WTC11 (cell line): ENCODE measurements at regions not wholly inside any gene's neighbourhood (a gene's known extent, or its start where the extent isn't known, plus 50 kb on each side); places are given as distances from the start of the nearest gene placed in this dataset.
A peak's percentile ranks its signal among the peaks of the same experiment; 100 is the strongest.

Experiments
- ATAC-seq: fragments of 200-7000 bp; cut with Tn5 transposase; 2 replicates; pipeline ENCODE4 v1.10.0; 2021; ENCODE audit warnings: mild to moderate bottlenecking, moderate library complexity
- CTCF ChIA-PET: fragments of 300-600 bp; sonication (Branson Sonifier 250); formaldehyde crosslinking; loops from one replicate; lab custom pipeline; 2021; ENCODE audit warnings: antibody characterized with exemption; lab: Charles Lee
- POLR2A ChIA-PET: fragments of 350-600 bp; sonication (Branson Sonifier 250); formaldehyde crosslinking; loops from one replicate; lab custom pipeline; 2021; ENCODE audit warnings: antibody characterized with exemption; lab: Charles Lee
- DNase-seq: peaks from one replicate; pipeline ENCODE4 v3.0.0; 2021; ENCODE audit warnings: low spot score
- H3K27ac Mint-ChIP-seq: 2 replicates; pipeline ENCODE4 v1.8.0; 2021; ENCODE audit warnings: mixed read lengths
- H3K27me3 Mint-ChIP-seq: 2 replicates; pipeline ENCODE4 v1.8.0; 2021; ENCODE audit warnings: low read depth, mild to moderate bottlenecking, moderate library complexity, mixed read lengths
- H3K36me3 Mint-ChIP-seq: 2 replicates; pipeline ENCODE4 v1.8.0; 2021; ENCODE audit warnings: mixed read lengths
- H3K4me1 Mint-ChIP-seq: 2 replicates; pipeline ENCODE4 v1.8.0; 2022; ENCODE audit warnings: mixed read lengths
- H3K4me3 Mint-ChIP-seq: 2 replicates; pipeline ENCODE4 v1.8.0; 2021; ENCODE audit warnings: mild to moderate bottlenecking, moderate library complexity, mixed read lengths
- H3K9me3 Mint-ChIP-seq: 2 replicates; pipeline ENCODE4 v1.8.0; 2021; ENCODE audit warnings: mixed read lengths
- CBFB ChIP-seq: sonication (generic); formaldehyde crosslinking; IDR thresholded peaks from 2 replicates; pipeline ENCODE4 v1.8.1; 2022; ENCODE audit warnings: mild to moderate bottlenecking, low read depth, missing genetic modification reagents
- ELF4 ChIP-seq: sonication (generic); formaldehyde crosslinking; IDR thresholded peaks from 2 replicates; pipeline ENCODE4 v1.8.1; 2022; ENCODE audit warnings: low read depth, mild to moderate bottlenecking, moderate library complexity, missing genetic modification reagents
- GTF2I ChIP-seq: fragments of 250-450 bp; sonication (Bioruptor Pico); conservative IDR thresholded peaks from 2 replicates; pipeline ENCODE4 v1.4.0; 2021; ENCODE audit warnings: mild to moderate bottlenecking
- HMGA2 ChIP-seq: fragments of 250-450 bp; sonication (Bioruptor Pico); IDR thresholded peaks from 2 replicates; pipeline ENCODE4 v1.4.0; 2021; ENCODE audit warnings: mild to moderate bottlenecking, moderate library complexity
- JUN ChIP-seq: sonication (generic); formaldehyde crosslinking; IDR thresholded peaks from 2 replicates; pipeline ENCODE4 v1.8.0; 2023; ENCODE audit warnings: mild to moderate bottlenecking, missing genetic modification reagents
- KAT7 ChIP-seq: sonication (generic); formaldehyde crosslinking; IDR thresholded peaks from 2 replicates; pipeline ENCODE4 v1.8.1; 2023; ENCODE audit warnings: missing genetic modification reagents, mild to moderate bottlenecking, borderline replicate concordance
- NFE2L1 ChIP-seq: sonication (generic); formaldehyde crosslinking; IDR thresholded peaks from 2 replicates; pipeline ENCODE4 v1.8.1; 2023; ENCODE audit warnings: missing genetic modification reagents
- OVOL2 ChIP-seq: fragments of 250-450 bp; sonication (Bioruptor Pico); IDR thresholded peaks from 2 replicates; pipeline ENCODE4 v1.9.0; 2021; ENCODE audit warnings: mild to moderate bottlenecking, borderline replicate concordance
- PRRX2 ChIP-seq: fragments of 250-450 bp; sonication (Bioruptor Pico); IDR thresholded peaks from 2 replicates; pipeline ENCODE4 v1.8.0; 2021; ENCODE audit warnings: mild to moderate bottlenecking
- SOX15 ChIP-seq: fragments of 250-450 bp; sonication (Bioruptor Pico); IDR thresholded peaks from 2 replicates; pipeline ENCODE4 v1.9.0; 2021; ENCODE audit warnings: mild to moderate bottlenecking
- SP1 ChIP-seq: sonication (generic); formaldehyde crosslinking; conservative IDR thresholded peaks from 2 replicates; pipeline ENCODE4 v1.8.1; 2022; ENCODE audit warnings: missing genetic modification reagents
- ZBTB21 ChIP-seq: sonication (generic); formaldehyde crosslinking; IDR thresholded peaks from 2 replicates; pipeline ENCODE4 v1.8.1; 2023; ENCODE audit warnings: mild to moderate bottlenecking, missing genetic modification reagents, borderline replicate concordance
- ZNF219 ChIP-seq: sonication (generic); formaldehyde crosslinking; IDR thresholded peaks from 2 replicates; pipeline ENCODE4 v1.8.0; 2023; ENCODE audit warnings: missing genetic modification reagents, mild to moderate bottlenecking, borderline replicate concordance
- TF ChIP-seq, protein P1 (sequence below): sonication (generic); formaldehyde crosslinking; conservative IDR thresholded peaks from 2 replicates; pipeline ENCODE4 v1.8.1; 2023; ENCODE audit warnings: mild to moderate bottlenecking, low read depth, missing genetic modification reagents, moderate library complexity
- TF ChIP-seq, protein P2 (sequence below): fragments of 250-450 bp; sonication (Bioruptor Pico); conservative IDR thresholded peaks from 2 replicates; pipeline ENCODE4 v1.9.0; 2021; ENCODE audit warnings: mild to moderate bottlenecking
- TF ChIP-seq, protein P3 (sequence below): sonication (generic); formaldehyde crosslinking; IDR thresholded peaks from 2 replicates; pipeline ENCODE4 v1.8.0; 2022; ENCODE audit warnings: mild to moderate bottlenecking, missing genetic modification reagents
- TF ChIP-seq, protein P4 (sequence below): fragments of 200-600 bp; IDR thresholded peaks from 2 replicates; pipeline ENCODE4 v1.8.0; 2022; ENCODE audit warnings: antibody characterized with exemption
- TF ChIP-seq, protein P5 (sequence below): fragments of 250-450 bp; sonication (Bioruptor Pico); IDR thresholded peaks from 2 replicates; pipeline ENCODE4 v1.9.0; 2021; ENCODE audit warnings: mild to moderate bottlenecking
- TF ChIP-seq, protein P6 (sequence below): fragments of 250-450 bp; sonication (Bioruptor Pico); IDR thresholded peaks from 2 replicates; pipeline ENCODE4 v2.1.2; 2022; ENCODE audit warnings: mild to moderate bottlenecking, moderate library complexity
- TF ChIP-seq, protein P7 (sequence below): sonication (generic); formaldehyde crosslinking; IDR thresholded peaks from 2 replicates; pipeline ENCODE4 v1.8.1; 2023; ENCODE audit warnings: mild to moderate bottlenecking, missing genetic modification reagents
- TF ChIP-seq, protein P8 (sequence below): sonication (generic); formaldehyde crosslinking; IDR thresholded peaks from 2 replicates; pipeline ENCODE4 v1.8.1; 2022; ENCODE audit warnings: mild to moderate bottlenecking, moderate library complexity, missing genetic modification reagents

DNA sequence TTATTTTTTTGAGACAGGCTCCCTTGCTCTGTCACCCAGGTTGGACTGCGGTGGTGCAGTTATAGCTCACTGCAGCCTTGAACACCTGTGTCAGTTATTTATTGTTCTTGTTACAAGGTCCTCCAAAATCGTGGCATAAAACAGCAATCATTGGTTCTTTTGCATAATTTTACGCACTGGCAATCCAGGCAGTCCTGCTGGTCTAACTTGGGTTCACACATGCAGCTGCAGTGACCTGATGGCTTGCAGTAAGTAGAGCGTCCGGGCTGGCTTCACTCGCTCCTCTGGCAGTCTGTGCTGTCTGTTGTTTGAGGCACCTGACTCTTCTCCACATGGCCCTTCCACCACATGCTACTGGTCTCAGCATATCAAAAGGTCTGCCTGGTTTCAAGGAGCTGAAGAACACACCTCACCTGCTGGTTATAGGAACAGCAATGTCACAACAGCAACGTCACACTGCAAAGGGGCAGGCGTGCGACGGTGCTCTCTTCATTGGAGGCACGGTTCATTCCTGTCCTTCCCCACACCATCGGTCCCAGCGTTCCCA lies 894.6 kb downstream of the TRIML1 start:
- Mint-ChIP-seq H3K27ac (no peak overlapping the region), H3K27me3 (no peaks in the 10 kb centered on the region), H3K9me3 (no peaks in the 10 kb centered on the region), H3K4me3 (no peak overlapping the region), H3K36me3 (no peaks in the 10 kb centered on the region), H3K4me1 (peaks cover 6% of the 10 kb centered on the region)
- TF ChIP-seq, protein P1, sequence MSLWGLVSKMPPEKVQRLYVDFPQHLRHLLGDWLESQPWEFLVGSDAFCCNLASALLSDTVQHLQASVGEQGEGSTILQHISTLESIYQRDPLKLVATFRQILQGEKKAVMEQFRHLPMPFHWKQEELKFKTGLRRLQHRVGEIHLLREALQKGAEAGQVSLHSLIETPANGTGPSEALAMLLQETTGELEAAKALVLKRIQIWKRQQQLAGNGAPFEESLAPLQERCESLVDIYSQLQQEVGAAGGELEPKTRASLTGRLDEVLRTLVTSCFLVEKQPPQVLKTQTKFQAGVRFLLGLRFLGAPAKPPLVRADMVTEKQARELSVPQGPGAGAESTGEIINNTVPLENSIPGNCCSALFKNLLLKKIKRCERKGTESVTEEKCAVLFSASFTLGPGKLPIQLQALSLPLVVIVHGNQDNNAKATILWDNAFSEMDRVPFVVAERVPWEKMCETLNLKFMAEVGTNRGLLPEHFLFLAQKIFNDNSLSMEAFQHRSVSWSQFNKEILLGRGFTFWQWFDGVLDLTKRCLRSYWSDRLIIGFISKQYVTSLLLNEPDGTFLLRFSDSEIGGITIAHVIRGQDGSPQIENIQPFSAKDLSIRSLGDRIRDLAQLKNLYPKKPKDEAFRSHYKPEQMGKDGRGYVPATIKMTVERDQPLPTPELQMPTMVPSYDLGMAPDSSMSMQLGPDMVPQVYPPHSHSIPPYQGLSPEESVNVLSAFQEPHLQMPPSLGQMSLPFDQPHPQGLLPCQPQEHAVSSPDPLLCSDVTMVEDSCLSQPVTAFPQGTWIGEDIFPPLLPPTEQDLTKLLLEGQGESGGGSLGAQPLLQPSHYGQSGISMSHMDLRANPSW (CRISPR knock-in tag), result no peak
- TF ChIP-seq SP1 (no peak), HMGA2 (CRISPR knock-in tag) (no peak), SOX15 (CRISPR knock-in tag) (no peak), ZBTB21 (CRISPR knock-in tag) (0 out of 2 replicates have a peak, but pooled peaks have one; percentile 41), GTF2I (CRISPR knock-in tag) (no peak), JUN (CRISPR knock-in tag) (no peak), PRRX2 (no peak)
- TF ChIP-seq, protein P2, sequence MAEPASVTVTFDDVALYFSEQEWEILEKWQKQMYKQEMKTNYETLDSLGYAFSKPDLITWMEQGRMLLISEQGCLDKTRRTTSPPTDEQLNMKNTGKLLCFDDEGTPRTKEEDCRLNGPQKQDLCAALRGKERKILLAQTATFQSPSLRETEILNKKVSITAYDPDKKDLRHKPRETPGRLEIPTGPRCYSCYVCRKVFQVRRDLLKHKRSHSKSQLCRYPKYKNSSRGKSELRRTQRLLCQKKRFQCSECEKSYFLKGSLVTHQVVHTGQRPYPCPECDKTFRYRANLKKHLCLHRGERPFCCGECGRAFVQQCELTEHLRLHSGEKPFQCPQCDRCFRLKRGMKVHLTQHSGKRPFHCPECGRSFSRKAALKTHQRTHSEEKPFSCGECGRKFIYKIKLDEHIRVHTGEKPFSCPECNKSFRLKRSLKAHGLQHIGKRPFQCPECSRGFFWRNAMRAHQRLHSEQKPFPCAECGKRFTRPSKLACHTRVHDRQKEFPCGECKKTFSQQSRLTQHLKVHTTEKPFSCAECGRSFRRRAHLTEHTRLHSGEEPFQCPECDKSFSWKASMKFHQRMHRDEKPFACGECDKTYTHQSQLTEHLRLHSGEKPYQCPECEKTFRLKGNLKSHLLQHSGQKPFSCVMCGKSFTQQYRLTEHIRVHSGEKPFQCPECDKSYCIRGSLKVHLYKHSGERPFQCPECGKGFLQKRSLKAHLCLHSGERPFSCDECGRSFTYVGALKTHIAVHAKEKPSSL (CRISPR knock-in tag), result no peak
- TF ChIP-seq, protein P3, sequence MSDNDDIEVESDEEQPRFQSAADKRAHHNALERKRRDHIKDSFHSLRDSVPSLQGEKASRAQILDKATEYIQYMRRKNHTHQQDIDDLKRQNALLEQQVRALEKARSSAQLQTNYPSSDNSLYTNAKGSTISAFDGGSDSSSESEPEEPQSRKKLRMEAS (CRISPR knock-in tag), result peak; percentile 58
- ChIA-PET POLR2A (no interaction called here), CTCF (no interaction called here)
- DNase-seq (no peak), ATAC-seq (peak; percentile 47; the same call in 1 of the 2 replicates)

DNA sequence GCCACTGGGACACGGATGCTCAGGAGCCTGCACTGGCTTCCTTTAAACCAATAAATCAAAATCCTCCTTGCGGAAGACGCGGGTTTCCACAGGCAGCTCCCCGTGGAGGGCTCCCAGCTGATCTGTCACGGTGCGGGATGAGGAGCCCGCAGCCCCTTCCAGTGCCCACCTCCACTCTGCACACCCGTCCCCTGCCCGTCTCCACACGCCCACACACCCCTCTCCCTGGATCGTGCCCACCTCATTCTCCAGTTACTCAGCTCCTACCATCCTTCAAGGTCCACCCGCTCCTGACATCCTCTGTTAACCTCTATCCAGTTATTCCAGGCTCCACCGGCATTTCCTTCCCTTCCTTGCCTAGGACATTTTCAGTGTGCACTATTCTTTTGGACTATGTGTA lies 895.9 kb downstream of the TRIML1 start:
- H3K36me3 Mint-ChIP-seq, result no peaks in the 10 kb centered on the region
- H3K27me3 Mint-ChIP-seq, result no peaks in the 10 kb centered on the region
- ChIA-PET CTCF (no interaction called here), POLR2A (interaction anchor here (0.6 kb wide), 1 partner anchor 122 kb away, joined by 7 read pairs; no protein-coding TSS in a partner anchor)
- peaks cover 6% of the 10 kb centered on the region for H3K4me1 Mint-ChIP-seq
- DNase-seq (no peak), ATAC-seq (no peak)
- peaks cover 2% of the 10 kb centered on the region for H3K9me3 Mint-ChIP-seq
- H3K4me3 Mint-ChIP-seq, result no peak overlapping the region
- no peak overlapping the region for H3K27ac Mint-ChIP-seq
- TF ChIP-seq CBFB (CRISPR knock-in tag) (no peak), OVOL2 (no peak), NFE2L1 (no peak), KAT7 (CRISPR knock-in tag) (no peak), ZNF219 (CRISPR knock-in tag) (no peak), ELF4 (no peak)
- TF ChIP-seq, protein P4, sequence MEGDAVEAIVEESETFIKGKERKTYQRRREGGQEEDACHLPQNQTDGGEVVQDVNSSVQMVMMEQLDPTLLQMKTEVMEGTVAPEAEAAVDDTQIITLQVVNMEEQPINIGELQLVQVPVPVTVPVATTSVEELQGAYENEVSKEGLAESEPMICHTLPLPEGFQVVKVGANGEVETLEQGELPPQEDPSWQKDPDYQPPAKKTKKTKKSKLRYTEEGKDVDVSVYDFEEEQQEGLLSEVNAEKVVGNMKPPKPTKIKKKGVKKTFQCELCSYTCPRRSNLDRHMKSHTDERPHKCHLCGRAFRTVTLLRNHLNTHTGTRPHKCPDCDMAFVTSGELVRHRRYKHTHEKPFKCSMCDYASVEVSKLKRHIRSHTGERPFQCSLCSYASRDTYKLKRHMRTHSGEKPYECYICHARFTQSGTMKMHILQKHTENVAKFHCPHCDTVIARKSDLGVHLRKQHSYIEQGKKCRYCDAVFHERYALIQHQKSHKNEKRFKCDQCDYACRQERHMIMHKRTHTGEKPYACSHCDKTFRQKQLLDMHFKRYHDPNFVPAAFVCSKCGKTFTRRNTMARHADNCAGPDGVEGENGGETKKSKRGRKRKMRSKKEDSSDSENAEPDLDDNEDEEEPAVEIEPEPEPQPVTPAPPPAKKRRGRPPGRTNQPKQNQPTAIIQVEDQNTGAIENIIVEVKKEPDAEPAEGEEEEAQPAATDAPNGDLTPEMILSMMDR, result no peak
- TF ChIP-seq, protein P3 (CRISPR knock-in tag), result no peak
- TF ChIP-seq, protein P5, sequence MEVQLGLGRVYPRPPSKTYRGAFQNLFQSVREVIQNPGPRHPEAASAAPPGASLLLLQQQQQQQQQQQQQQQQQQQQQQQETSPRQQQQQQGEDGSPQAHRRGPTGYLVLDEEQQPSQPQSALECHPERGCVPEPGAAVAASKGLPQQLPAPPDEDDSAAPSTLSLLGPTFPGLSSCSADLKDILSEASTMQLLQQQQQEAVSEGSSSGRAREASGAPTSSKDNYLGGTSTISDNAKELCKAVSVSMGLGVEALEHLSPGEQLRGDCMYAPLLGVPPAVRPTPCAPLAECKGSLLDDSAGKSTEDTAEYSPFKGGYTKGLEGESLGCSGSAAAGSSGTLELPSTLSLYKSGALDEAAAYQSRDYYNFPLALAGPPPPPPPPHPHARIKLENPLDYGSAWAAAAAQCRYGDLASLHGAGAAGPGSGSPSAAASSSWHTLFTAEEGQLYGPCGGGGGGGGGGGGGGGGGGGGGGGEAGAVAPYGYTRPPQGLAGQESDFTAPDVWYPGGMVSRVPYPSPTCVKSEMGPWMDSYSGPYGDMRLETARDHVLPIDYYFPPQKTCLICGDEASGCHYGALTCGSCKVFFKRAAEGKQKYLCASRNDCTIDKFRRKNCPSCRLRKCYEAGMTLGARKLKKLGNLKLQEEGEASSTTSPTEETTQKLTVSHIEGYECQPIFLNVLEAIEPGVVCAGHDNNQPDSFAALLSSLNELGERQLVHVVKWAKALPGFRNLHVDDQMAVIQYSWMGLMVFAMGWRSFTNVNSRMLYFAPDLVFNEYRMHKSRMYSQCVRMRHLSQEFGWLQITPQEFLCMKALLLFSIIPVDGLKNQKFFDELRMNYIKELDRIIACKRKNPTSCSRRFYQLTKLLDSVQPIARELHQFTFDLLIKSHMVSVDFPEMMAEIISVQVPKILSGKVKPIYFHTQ (CRISPR knock-in tag), result no peak
- TF ChIP-seq, protein P6, sequence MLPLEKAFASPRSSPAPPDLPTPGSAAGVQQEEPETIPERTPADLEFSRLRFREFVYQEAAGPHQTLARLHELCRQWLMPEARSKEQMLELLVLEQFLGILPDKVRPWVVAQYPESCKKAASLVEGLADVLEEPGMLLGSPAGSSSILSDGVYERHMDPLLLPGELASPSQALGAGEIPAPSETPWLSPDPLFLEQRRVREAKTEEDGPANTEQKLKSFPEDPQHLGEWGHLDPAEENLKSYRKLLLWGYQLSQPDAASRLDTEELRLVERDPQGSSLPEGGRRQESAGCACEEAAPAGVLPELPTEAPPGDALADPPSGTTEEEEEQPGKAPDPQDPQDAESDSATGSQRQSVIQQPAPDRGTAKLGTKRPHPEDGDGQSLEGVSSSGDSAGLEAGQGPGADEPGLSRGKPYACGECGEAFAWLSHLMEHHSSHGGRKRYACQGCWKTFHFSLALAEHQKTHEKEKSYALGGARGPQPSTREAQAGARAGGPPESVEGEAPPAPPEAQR (CRISPR knock-in tag), result no peak
- TF ChIP-seq, protein P7, sequence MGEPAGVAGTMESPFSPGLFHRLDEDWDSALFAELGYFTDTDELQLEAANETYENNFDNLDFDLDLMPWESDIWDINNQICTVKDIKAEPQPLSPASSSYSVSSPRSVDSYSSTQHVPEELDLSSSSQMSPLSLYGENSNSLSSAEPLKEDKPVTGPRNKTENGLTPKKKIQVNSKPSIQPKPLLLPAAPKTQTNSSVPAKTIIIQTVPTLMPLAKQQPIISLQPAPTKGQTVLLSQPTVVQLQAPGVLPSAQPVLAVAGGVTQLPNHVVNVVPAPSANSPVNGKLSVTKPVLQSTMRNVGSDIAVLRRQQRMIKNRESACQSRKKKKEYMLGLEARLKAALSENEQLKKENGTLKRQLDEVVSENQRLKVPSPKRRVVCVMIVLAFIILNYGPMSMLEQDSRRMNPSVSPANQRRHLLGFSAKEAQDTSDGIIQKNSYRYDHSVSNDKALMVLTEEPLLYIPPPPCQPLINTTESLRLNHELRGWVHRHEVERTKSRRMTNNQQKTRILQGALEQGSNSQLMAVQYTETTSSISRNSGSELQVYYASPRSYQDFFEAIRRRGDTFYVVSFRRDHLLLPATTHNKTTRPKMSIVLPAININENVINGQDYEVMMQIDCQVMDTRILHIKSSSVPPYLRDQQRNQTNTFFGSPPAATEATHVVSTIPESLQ (CRISPR knock-in tag), result no peak
- TF ChIP-seq, protein P8, sequence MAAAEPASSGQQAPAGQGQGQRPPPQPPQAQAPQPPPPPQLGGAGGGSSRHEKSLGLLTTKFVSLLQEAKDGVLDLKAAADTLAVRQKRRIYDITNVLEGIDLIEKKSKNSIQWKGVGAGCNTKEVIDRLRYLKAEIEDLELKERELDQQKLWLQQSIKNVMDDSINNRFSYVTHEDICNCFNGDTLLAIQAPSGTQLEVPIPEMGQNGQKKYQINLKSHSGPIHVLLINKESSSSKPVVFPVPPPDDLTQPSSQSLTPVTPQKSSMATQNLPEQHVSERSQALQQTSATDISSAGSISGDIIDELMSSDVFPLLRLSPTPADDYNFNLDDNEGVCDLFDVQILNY (CRISPR knock-in tag), result no peak
